T follicular helper cell (primary cell): ENCODE measurements at regions not wholly inside any gene's neighbourhood (a gene's known extent, or its start where the extent isn't known, plus 50 kb on each side); places are given as distances from the start of the nearest gene placed in this dataset.

Source experiments
- DNase-seq: peaks from one replicate; pipeline ENCODE4 v3.0.0-alpha.2; 2020; ENCODE audit warnings: low read depth

DNA sequence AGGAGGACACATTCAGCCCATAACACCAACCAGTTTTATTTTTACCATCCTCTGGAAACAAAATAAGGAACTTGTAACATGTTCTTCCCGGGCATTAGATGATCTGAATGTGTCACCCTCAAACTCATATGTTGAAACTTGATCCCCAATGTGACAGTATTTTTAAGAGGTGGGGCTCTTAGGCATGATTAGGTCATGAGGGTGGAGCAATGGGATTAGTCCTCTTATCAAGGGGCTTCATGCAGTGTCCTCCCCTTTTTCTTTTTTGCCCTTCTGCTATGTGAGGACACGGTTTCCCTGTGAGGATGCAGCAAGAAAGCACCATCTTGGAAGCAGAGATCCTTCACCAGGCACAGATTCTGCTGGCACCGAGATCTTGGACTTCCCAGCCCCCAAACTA is 401.5 kb upstream of the TRIB2 start:
- DNase-seq: no peak

- no peak for DNase-seq
Observed at GRCh38 chr2:12316476-12316875, 400.3 kb upstream of the TRIB2 start.

DNA sequence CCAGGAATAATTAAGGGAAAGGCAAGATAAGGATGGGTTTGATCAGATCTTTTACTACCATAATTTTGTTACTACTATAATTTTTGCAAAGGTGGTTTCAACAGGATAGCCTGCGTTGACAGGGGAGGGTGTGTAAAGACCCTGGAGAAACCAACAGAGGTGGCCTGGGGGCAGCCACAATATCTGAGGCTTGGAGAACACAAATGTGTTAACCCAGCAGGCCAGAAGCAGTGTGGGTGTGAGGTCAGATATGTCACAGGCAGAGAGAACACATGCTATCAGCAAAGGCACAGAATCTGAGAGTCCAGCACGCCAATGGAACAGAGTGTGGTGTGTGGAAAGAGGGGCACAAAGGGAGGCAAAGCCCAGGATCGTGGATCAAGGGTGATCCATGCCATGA is 399.4 kb upstream of the TRIB2 start:
- DNase-seq: no peak

- no peak for DNase-seq
Observed at GRCh38 chr2:12317814-12318426, 398.8 kb upstream of the TRIB2 start.

- no peak for DNase-seq
Observed at GRCh38 chr2:12318427-12319057, 398.2 kb upstream of the TRIB2 start.

GRCh38 chr2:12320027-12320734 is 396.6 kb upstream of the TRIB2 start:
- DNase-seq: no peak

DNA sequence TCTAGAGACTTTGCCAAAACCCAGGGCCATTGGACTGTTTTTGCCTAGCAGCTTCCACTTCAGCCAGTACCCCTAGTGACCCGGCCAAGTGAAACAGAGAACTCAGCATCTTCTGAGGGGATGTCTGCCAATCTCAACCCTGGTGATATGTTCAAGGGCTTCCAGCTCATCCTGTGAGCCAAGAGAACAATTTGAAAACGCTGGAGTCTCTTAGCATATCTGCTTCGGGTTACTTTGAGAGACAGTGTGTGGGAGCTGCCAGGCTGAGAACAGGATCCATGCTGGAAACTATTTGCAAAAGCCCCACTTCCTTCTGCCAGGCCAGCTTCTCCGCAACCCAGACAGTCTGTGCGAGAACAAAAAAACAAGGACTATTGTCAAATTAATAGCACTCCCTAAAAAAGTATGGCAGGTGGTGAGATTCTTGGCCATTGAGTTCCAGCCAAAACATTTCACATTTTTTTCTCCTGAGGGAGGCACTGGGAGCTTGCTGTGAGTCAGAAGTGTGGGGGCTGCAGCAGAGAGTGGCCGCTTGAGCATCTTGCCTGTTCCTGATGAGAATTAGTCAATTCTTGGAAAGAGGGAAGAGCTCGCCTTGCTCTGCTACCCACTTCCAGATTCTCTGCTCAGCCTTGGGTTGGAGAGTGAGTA is 395.6 kb upstream of the TRIB2 start:
- DNase-seq: no peak

GRCh38 chr2:12321886-12322285 is 394.9 kb upstream of the TRIB2 start:
- no peak for DNase-seq

GRCh38 chr2:12325806-12326205 is 390.9 kb upstream of the TRIB2 start:
- DNase-seq: no peak

DNA sequence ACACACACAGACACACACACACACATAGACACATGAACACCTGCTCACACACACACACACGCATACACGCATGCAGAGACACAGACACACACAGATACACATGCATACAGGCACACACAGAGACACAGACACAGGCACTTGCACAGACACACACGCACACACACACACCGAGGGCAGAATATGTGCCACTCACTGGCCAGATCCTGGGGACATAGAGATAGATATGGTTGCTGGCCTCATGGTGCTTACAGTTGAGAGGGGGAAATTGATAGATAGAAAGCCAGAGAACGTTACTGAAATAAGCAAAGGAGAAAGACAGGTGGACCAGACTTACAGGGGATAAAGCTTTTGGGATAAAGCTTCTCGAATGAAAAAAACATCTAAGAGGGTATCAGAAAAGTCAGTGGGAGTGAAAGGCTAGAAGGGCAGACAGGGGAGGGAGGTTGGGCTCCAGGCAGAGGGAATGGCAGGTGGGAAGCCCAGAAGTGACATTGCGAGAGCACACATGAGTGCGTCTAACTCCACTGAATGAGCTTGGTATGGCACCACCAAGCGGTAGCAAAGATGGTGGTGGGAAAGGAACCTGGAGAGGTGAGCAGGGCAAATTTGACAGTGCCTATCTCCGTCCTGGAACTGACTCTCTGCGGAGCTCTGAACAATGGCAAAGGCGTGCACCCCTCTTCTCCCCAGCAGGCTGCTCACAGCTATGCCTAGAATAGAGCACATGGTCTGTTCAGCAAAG is 390.1 kb upstream of the TRIB2 start:
- no peak for DNase-seq

DNA sequence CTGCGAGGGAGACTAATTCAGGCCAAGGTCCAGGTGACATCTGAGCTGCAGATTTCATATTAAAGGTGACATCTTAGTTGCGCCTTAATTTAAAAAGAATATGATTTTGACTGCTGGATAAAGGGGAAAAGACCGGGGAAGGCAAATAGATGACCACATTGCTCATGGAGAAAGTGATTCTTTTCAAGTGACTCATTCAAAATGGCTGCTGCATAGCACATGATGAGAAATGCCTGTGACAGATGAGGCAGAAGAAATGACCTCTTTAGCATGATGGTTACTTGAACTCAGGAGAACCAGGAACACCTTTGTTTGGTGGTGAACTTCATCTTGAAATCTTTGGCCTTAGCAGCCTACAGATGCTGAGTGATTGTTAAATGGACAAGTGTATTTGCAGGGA is 385.8 kb upstream of the TRIB2 start:
- DNase-seq: no peak

- no peak for DNase-seq
Observed at GRCh38 chr2:12331698-12332097, 385.0 kb upstream of the TRIB2 start.

DNA sequence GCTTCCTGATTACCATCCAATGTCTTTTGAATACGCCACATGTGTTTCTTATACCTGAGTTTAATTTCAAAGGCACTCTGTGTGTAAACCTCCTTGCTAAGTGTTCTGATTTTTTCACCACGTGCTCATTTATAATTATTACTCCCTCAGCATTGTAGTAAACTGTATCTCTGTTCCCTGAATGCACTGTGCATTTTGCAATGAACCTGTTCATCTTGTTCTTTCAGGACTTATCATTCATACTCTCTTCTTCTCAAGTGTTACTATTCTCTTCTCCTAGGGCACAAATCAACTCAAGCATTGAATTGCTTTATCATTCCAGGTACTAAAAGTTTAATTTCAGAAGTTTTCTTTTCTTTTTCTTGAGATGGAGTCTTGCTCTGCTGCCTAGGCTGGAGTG is 383.4 kb upstream of the TRIB2 start:
- DNase-seq: no peak

- no peak for DNase-seq
Observed at GRCh38 chr2:12334412-12334966, 382.2 kb upstream of the TRIB2 start.

DNA sequence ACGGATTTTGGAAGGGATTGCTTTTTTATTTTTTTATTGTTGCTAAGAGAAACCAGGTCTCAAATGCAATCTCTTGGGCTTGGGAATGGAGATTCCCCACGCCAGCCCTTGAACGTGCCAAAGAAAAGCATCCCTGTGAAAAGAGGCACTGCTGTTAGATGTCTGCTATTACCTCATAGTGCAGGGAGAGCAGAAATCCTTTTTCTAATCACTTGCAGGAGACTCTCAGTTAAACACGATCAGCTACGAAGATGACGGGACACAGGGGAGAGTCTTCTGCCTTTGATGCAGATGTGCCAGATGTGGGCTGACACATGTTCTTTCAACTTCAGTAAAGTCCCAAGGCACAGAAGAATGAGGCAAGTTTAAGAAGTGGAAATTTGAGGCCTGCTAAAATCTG is 381.6 kb upstream of the TRIB2 start:
- DNase-seq: no peak

DNA sequence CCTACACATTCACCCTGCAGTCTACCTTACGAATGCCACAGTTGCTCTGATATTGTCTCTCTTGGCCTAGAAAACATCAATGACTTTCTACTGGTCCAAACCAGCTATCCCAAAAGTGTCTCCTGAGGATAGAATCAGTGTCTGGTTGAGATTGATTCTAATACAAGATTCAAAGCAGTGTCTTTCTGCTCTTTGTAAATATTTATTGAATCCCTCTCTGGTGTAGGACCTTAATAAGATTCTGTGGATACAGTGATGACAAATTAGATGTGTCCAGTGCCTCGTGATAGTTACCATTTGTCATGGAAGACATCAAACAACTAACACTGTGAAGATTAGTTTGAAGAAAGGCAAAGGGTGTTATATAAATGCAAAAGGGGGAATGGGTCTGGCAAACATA is 380.7 kb upstream of the TRIB2 start:
- no peak for DNase-seq

DNA sequence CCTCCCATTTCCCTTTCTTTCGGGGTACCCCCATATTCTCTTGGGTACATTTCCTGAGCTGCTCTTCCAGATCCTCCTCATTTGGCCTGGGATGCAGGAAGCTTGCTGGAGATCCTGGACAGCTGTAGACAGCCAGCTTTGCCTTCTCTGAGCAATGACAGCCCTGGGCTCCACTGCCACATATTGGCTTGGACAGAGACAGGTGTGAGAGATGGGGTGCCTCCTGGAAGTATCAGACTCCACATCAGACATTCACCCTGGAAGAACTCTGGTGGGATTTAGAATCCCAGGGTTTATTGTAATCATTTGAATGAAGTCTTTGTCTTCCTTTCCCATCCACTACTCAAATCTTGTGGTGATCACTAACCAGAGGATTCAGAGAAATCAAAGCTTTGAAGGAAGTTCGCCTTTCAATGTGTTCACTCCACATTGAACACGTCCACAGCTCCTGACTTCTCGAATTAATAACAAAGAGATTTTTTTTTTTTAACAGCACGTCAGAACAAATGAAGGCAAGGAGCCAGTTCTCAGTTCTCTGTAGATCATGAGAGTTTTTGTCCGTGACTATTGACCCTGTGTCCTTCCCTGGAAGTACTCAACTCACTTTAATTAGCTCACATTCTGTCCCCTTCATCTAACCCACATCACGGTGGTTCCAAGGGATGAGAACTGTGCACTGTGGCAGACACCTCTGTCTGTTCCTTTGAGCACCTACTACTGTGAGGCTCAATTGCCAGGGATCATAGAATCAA is 377.6 kb upstream of the TRIB2 start:
- no peak for DNase-seq

DNA sequence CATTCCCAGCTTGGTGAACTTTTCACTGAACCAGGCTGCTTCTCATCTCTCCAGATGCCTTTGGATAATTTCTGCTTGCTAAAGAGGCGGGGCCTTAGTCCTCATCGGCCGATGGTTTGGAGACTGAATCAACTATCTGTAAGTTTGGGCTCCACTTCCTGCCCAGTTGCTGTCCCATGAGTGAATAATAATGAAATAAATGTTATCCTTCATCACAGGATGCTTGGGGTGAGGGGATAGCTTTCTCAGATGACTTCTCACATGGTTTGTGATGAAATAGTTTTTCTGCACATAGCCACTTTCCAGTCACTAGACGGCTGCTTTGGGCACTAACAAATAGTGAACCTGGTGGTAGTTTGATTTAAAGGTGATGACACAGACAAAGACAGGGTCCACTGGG is 376.6 kb upstream of the TRIB2 start:
- DNase-seq: no peak

DNA sequence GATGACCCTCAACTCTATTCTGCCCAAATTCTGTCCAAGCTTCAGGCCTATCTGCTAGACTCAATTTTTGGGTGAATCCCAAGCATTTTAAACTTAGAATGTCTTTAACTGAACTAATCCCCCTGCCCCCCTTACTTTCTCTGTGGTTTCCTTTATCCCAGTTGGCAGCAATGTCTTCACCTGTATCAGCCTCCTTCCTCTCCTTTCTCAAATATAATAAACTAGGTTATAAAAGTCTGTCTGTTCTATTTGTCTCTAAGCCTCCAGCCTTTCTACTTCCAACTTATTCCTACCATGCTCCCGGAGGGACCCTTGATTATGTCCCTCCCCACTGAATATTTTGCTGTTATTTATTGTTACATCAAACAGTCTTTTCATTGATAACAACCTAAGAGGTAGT is 375.5 kb upstream of the TRIB2 start:
- DNase-seq: no peak

- DNase-seq: no peak
Observed at GRCh38 chr2:12341920-12342319, 374.8 kb upstream of the TRIB2 start.

DNA sequence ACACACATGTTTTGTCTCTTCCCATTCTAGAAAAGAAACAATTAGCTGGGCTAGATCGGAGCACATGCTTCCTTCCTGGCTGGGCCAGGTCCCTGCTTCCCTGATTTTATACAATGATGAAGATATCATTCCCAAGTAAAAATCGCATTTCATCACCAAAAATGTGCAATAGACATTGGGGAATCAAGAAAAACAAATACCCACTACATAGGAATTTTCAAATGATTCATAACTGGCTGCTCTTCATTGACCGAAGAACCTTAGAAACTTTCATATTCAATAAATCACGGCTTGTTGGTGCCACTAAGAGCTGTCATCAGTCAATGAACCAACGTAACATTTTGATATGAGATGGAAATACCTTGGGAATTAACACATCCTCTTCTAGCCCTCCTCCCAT is 373.6 kb upstream of the TRIB2 start:
- no peak for DNase-seq
